ENCODE measurements at regions not wholly inside any gene's neighbourhood (a gene's known extent, or its start where the extent isn't known, plus 50 kb on each side); places are given as distances from the start of the nearest gene placed in this dataset.

GRCh38 chr5:4018007-4018406, 422.4 kb downstream of the IRX1 start:
- TF ChIP-seq CTCF (IDR thresholded peaks at IDR 0.05), result no peak
- no peak for TF ChIP-seq POLR2A (IDR thresholded peaks at IDR 0.05)
